ENCODE measurements at regions not wholly inside any gene's neighbourhood (a gene's known extent, or its start where the extent isn't known, plus 50 kb on each side); places are given as distances from the start of the nearest gene placed in this dataset.

DNA sequence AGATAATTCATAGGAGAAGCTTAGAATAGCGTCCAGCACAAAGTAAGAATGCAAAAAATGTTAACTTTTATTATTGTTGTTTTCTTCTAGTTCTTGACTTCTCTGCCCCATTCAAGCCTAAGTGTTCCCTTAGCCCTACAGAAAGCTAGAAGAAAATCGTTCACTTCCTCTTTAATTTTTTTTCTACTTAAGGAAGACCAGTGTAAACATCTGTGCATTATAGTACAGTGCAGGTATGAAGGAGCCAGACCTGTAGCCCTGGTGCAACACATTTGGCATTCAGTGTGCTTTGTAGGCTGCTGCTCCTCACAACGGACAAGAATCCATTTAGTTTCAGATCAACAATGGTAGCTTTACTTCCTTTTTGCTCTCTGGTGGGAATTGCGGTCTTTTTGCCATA, 127.8 kb upstream of the SLC7A14 start:
- no peak overlapping the region for H2AFZ ChIP-seq (ENCODE audit: insufficient read depth, low read depth, low read length, poor library complexity, severe bottlenecking)
- no peak overlapping the region for H3K4me3 Mint-ChIP-seq
- intact Hi-C loops (cut with micrococcal nuclease) = no loop called here
- ATAC-seq (ENCODE audit: low read depth) = no peak
- H3K4me2 ChIP-seq (replicated peaks; ENCODE audit: low read depth, low read length, poor library complexity, severe bottlenecking) = no peak overlapping the region
- H3K9me3 ChIP-seq (ENCODE audit: control extremely low read depth in 1 of 3, control insufficient read depth in 2 of 3, insufficient read depth in 1 of 3, low read length in 2 of 3) = peaks cover 0 to 6% (median 3%) of the 10 kb centered on the region in 3 donors
- H3K36me3 ChIP-seq (replicated peaks in 1 of 2; ENCODE audit: control extremely low read depth in 1 of 2, control insufficient read depth in 1 of 2, extremely low read depth in 1 of 2, insufficient read depth in 2 of 2, low read length in 1 of 2) = no peaks in the 10 kb centered on the region
- no peak overlapping the region for H3K9ac ChIP-seq (ENCODE audit: low read length)
- no peak for DNase-seq
- peaks cover 0 to 9% (median 3%) of the 10 kb centered on the region in 4 experiments for H3K27me3 ChIP-seq (replicated peaks in 1 of 4; ENCODE audit: control extremely low read depth in 1 of 4, control insufficient read depth in 3 of 4, insufficient read depth in 4 of 4, low read length in 3 of 4)
- no CpG with 5 or more reads among the region's 4 CpGs for WGBS (ENCODE audit: insufficient coverage)
- no peaks in the 10 kb centered on the region for H3K79me2 ChIP-seq (ENCODE audit: control insufficient read depth, insufficient read depth, low read length)
- H3K4me1 Mint-ChIP-seq = no peaks in the 10 kb centered on the region
- H3K4me3 ChIP-seq (ENCODE audit: control extremely low read depth in 1 of 5, extremely low read depth in 1 of 5, insufficient read depth in 1 of 5, low read depth in 2 of 5, low read length in 4 of 5) = no peak overlapping the region
- peaks cover 7% of the 10 kb centered on the region for H3K9me3 Mint-ChIP-seq (ENCODE audit: insufficient read depth)
- H4K20me1 ChIP-seq (ENCODE audit: control insufficient read depth, insufficient read depth, low read length, poor library complexity, severe bottlenecking) = no peaks in the 10 kb centered on the region
- POLR2A ChIA-PET = no interaction called here
- H3K27ac ChIP-seq (ENCODE audit: low read length in 2 of 2) = no peak overlapping the region
- TF ChIP-seq, protein P1, sequence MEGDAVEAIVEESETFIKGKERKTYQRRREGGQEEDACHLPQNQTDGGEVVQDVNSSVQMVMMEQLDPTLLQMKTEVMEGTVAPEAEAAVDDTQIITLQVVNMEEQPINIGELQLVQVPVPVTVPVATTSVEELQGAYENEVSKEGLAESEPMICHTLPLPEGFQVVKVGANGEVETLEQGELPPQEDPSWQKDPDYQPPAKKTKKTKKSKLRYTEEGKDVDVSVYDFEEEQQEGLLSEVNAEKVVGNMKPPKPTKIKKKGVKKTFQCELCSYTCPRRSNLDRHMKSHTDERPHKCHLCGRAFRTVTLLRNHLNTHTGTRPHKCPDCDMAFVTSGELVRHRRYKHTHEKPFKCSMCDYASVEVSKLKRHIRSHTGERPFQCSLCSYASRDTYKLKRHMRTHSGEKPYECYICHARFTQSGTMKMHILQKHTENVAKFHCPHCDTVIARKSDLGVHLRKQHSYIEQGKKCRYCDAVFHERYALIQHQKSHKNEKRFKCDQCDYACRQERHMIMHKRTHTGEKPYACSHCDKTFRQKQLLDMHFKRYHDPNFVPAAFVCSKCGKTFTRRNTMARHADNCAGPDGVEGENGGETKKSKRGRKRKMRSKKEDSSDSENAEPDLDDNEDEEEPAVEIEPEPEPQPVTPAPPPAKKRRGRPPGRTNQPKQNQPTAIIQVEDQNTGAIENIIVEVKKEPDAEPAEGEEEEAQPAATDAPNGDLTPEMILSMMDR (IDR thresholded peaks at IDR 0.05) = no peak
- no peak for TF ChIP-seq EZH2 (IDR thresholded peaks at IDR 0.05; ENCODE audit: borderline replicate concordance, insufficient read depth, low read depth, low read length, poor library complexity, severe bottlenecking)
- no peaks in the 10 kb centered on the region for H3K4me1 ChIP-seq (ENCODE audit: control insufficient read depth in 2 of 2, insufficient read depth in 2 of 2, low read length in 2 of 2)
- H3K27ac Mint-ChIP-seq = no peak overlapping the region
- peaks cover 44% of the 10 kb centered on the region for H3K27me3 Mint-ChIP-seq
- CTCF ChIA-PET = no interaction called here

DNA sequence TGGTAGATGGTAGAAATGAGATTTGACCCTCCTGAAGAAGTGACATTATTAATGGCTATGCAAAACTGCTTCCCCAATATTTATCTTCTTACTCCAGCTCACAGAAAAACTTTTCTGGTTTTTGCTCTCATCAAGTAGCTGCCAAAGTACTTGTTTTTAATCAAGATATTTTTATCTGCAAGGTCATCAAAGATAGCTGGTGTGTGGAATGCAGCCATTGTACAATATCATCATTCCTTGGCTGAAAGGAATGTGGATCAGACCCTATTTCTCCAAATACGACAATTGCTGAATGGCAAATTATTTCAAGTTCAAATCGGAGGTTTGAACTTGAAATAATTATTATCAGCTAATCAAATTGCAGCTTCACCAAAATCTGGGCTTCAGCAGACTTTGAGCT, 126.9 kb upstream of the SLC7A14 start:
- H3K4me2 ChIP-seq (replicated peaks; ENCODE audit: low read depth, low read length, poor library complexity, severe bottlenecking) = no peak overlapping the region
- intact Hi-C loops (cut with micrococcal nuclease) = no loop called here
- no peak overlapping the region for H3K4me3 ChIP-seq (ENCODE audit: control extremely low read depth in 1 of 5, extremely low read depth in 1 of 5, insufficient read depth in 1 of 5, low read depth in 2 of 5, low read length in 4 of 5)
- no peak overlapping the region for H3K9ac ChIP-seq (ENCODE audit: low read length)
- no peak overlapping the region for H3K4me3 Mint-ChIP-seq
- no peaks in the 10 kb centered on the region for H3K36me3 ChIP-seq (replicated peaks in 1 of 2; ENCODE audit: control extremely low read depth in 1 of 2, control insufficient read depth in 1 of 2, extremely low read depth in 1 of 2, insufficient read depth in 2 of 2, low read length in 1 of 2)
- DNase-seq = no peak
- ChIA-PET POLR2A (no interaction called here), CTCF (no interaction called here)
- no peaks in the 10 kb centered on the region for H3K4me1 ChIP-seq (ENCODE audit: control insufficient read depth in 2 of 2, insufficient read depth in 2 of 2, low read length in 2 of 2)
- no peak for ATAC-seq (ENCODE audit: low read depth)
- H3K27me3 ChIP-seq (replicated peaks in 1 of 4; ENCODE audit: control extremely low read depth in 1 of 4, control insufficient read depth in 3 of 4, insufficient read depth in 4 of 4, low read length in 3 of 4) = peaks cover 0 to 9% (median 2%) of the 10 kb centered on the region in 4 experiments
- no CpG with 5 or more reads among the region's 2 CpGs for WGBS (ENCODE audit: insufficient coverage)
- peaks cover 44% of the 10 kb centered on the region for H3K27me3 Mint-ChIP-seq
- peaks cover 0 to 4% (median 1%) of the 10 kb centered on the region in 3 donors for H3K9me3 ChIP-seq (ENCODE audit: control extremely low read depth in 1 of 3, control insufficient read depth in 2 of 3, insufficient read depth in 1 of 3, low read length in 2 of 3)
- no peak overlapping the region for H2AFZ ChIP-seq (ENCODE audit: insufficient read depth, low read depth, low read length, poor library complexity, severe bottlenecking)
- H3K4me1 Mint-ChIP-seq = no peaks in the 10 kb centered on the region
- H4K20me1 ChIP-seq (ENCODE audit: control insufficient read depth, insufficient read depth, low read length, poor library complexity, severe bottlenecking) = no peaks in the 10 kb centered on the region
- no peak overlapping the region for H3K27ac Mint-ChIP-seq
- TF ChIP-seq, protein P1 (IDR thresholded peaks at IDR 0.05) = no peak
- no peak for TF ChIP-seq EZH2 (IDR thresholded peaks at IDR 0.05; ENCODE audit: borderline replicate concordance, insufficient read depth, low read depth, low read length, poor library complexity, severe bottlenecking)
- peaks cover 7% of the 10 kb centered on the region for H3K9me3 Mint-ChIP-seq (ENCODE audit: insufficient read depth)
- no peak overlapping the region for H3K27ac ChIP-seq (ENCODE audit: low read length in 2 of 2)
- H3K79me2 ChIP-seq (ENCODE audit: control insufficient read depth, insufficient read depth, low read length) = no peaks in the 10 kb centered on the region
